GM12892 (cell line): ENCODE measurements at regions not wholly inside any gene's neighbourhood (a gene's known extent, or its start where the extent isn't known, plus 50 kb on each side); places are given as distances from the start of the nearest gene placed in this dataset.

Experiments used
- POLR2A ChIP-seq: IDR thresholded peaks from 2 replicates; pipeline ENCODE4 v1.6.1; 2011; ENCODE audit warnings: low read depth, low read length, control low read depth
- POLR2AphosphoS5 ChIP-seq: IDR thresholded peaks from 2 replicates; pipeline ENCODE4 v1.6.1; 2011; ENCODE audit warnings: low read depth, low read length, control low read depth
- TAF1 ChIP-seq: IDR thresholded peaks from 2 replicates; pipeline ENCODE4 v1.6.1; 2011; ENCODE audit warnings: low read depth, mild to moderate bottlenecking, control low read depth, low read length, borderline replicate concordance

DNA sequence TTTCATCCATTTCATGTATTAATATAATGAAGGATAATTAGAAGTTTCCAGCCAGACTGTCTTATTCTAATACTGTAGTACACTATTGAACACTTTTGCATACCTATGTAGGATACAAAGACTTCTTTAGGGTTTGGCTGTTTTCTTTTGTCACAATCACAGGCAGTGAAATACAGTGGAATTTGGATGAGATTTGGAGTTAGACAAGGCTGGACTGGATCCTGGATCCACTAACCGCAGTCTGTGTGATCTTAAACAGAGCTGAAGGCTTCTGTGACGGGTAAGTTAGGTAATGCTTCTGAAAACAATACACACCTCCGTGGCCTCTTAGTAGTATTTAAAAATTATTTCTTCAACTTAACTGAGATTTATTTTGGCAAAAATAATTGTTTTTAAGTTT, 1128.6 kb upstream of the CDH2 start:
- TF ChIP-seq TAF1 (no peak), POLR2AphosphoS5 (no peak), POLR2A (no peak)
